ENCODE measurements at regions not wholly inside any gene's neighbourhood (a gene's known extent, or its start where the extent isn't known, plus 50 kb on each side); places are given as distances from the start of the nearest gene placed in this dataset.

GRCh38 chr3:18900994-18901393 is 247.3 kb upstream of the KCNH8 start:
- no peak overlapping the region for H3K4me3 Mint-ChIP-seq
- Histone ChIP-seq H3K27me3 (ENCODE audit: control insufficient read depth in 2 of 2, insufficient read depth in 2 of 2, low read length in 2 of 2) (no peaks in the 10 kb centered on the region), H3K27ac (ENCODE audit: low read depth in 1 of 2, low read length in 2 of 2) (no peak overlapping the region), H3K79me2 (ENCODE audit: insufficient read depth, low read length) (no peaks in the 10 kb centered on the region), H3K4me2 (replicated peaks; ENCODE audit: extremely low read depth, low read length, poor library complexity, severe bottlenecking) (no peak overlapping the region), H3K9ac (ENCODE audit: insufficient read depth, low read length, poor library complexity, severe bottlenecking) (no peak overlapping the region), H3K9me3 (replicated peaks in 1 of 2; ENCODE audit: control insufficient read depth in 1 of 2, insufficient read depth in 1 of 2, low read length in 2 of 2) (no peaks in the 10 kb centered on the region), H3K36me3 (replicated peaks in 1 of 2; ENCODE audit: control insufficient read depth in 1 of 2, insufficient read depth in 2 of 2, low read length in 2 of 2) (no peaks in the 10 kb centered on the region), H3K4me1 (ENCODE audit: control insufficient read depth in 1 of 2, insufficient read depth in 2 of 2, low read length in 2 of 2) (no peaks in the 10 kb centered on the region), H4K20me1 (ENCODE audit: insufficient read depth, low read length) (no peaks in the 10 kb centered on the region), H2AFZ (ENCODE audit: insufficient read depth, low read depth, low read length, poor library complexity, severe bottlenecking) (no peak overlapping the region), H3K4me3 (replicated peaks in 1 of 3; ENCODE audit: low read depth in 2 of 3, low read length in 3 of 3) (no peak overlapping the region)
- no peak for DNase-seq
- intact Hi-C loops (cut with micrococcal nuclease), result no loop called here
- TF ChIP-seq, protein P1, sequence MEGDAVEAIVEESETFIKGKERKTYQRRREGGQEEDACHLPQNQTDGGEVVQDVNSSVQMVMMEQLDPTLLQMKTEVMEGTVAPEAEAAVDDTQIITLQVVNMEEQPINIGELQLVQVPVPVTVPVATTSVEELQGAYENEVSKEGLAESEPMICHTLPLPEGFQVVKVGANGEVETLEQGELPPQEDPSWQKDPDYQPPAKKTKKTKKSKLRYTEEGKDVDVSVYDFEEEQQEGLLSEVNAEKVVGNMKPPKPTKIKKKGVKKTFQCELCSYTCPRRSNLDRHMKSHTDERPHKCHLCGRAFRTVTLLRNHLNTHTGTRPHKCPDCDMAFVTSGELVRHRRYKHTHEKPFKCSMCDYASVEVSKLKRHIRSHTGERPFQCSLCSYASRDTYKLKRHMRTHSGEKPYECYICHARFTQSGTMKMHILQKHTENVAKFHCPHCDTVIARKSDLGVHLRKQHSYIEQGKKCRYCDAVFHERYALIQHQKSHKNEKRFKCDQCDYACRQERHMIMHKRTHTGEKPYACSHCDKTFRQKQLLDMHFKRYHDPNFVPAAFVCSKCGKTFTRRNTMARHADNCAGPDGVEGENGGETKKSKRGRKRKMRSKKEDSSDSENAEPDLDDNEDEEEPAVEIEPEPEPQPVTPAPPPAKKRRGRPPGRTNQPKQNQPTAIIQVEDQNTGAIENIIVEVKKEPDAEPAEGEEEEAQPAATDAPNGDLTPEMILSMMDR (IDR thresholded peaks at IDR 0.05), result no peak
- H3K27me3 Mint-ChIP-seq (ENCODE audit: low read depth in 3 of 3), result peaks cover 0 to 3% (median 0%) of the 10 kb centered on the region in 3 donors
- 0% methylated on average over 3 of the region's 3 CpGs for WGBS (ENCODE audit: insufficient coverage)
- H3K36me3 Mint-ChIP-seq, result no peaks in the 10 kb centered on the region
- peaks cover 0 to 1% (median 0%) of the 10 kb centered on the region in 7 donors for H3K9me3 Mint-ChIP-seq
- no peaks in the 10 kb centered on the region for H3K4me1 Mint-ChIP-seq
- H3K27ac Mint-ChIP-seq, result no peak overlapping the region

- Mint-ChIP-seq H3K27ac (no peak overlapping the region), H3K9me3 (peaks cover 0 to 1% (median 0%) of the 10 kb centered on the region in 7 donors), H3K27me3 (ENCODE audit: low read depth in 3 of 3) (peaks cover 0 to 3% (median 0%) of the 10 kb centered on the region in 3 donors), H3K4me3 (no peak overlapping the region), H3K36me3 (no peaks in the 10 kb centered on the region), H3K4me1 (no peaks in the 10 kb centered on the region)
- no peaks in the 10 kb centered on the region for H3K4me1 ChIP-seq (ENCODE audit: control insufficient read depth in 1 of 2, insufficient read depth in 2 of 2, low read length in 2 of 2)
- H3K79me2 ChIP-seq (ENCODE audit: insufficient read depth, low read length), result no peaks in the 10 kb centered on the region
- TF ChIP-seq, protein P1 (IDR thresholded peaks at IDR 0.05), result no peak
- H3K27me3 ChIP-seq (ENCODE audit: control insufficient read depth in 2 of 2, insufficient read depth in 2 of 2, low read length in 2 of 2), result no peaks in the 10 kb centered on the region
- H4K20me1 ChIP-seq (ENCODE audit: insufficient read depth, low read length), result no peaks in the 10 kb centered on the region
- H3K27ac ChIP-seq (ENCODE audit: low read depth in 1 of 2, low read length in 2 of 2), result no peak overlapping the region
- H3K9me3 ChIP-seq (replicated peaks in 1 of 2; ENCODE audit: control insufficient read depth in 1 of 2, insufficient read depth in 1 of 2, low read length in 2 of 2), result no peaks in the 10 kb centered on the region
- H3K9ac ChIP-seq (ENCODE audit: insufficient read depth, low read length, poor library complexity, severe bottlenecking), result no peak overlapping the region
- no peak overlapping the region for H3K4me2 ChIP-seq (replicated peaks; ENCODE audit: extremely low read depth, low read length, poor library complexity, severe bottlenecking)
- no peak overlapping the region for H2AFZ ChIP-seq (ENCODE audit: insufficient read depth, low read depth, low read length, poor library complexity, severe bottlenecking)
- no peak overlapping the region for H3K4me3 ChIP-seq (replicated peaks in 1 of 3; ENCODE audit: low read depth in 2 of 3, low read length in 3 of 3)
- intact Hi-C loops (cut with micrococcal nuclease), result no loop called here
- no peaks in the 10 kb centered on the region for H3K36me3 ChIP-seq (replicated peaks in 1 of 2; ENCODE audit: control insufficient read depth in 1 of 2, insufficient read depth in 2 of 2, low read length in 2 of 2)
- WGBS (ENCODE audit: insufficient coverage), result no CpG with 5 or more reads among the region's 1 CpG
- DNase-seq, result no peak
Measured at GRCh38 chr3:18898911-18899310, 249.4 kb upstream of the KCNH8 start.
